IPS-18a (cell line): ENCODE measurements at regions not wholly inside any gene's neighbourhood (a gene's known extent, or its start where the extent isn't known, plus 50 kb on each side); places are given as distances from the start of the nearest gene placed in this dataset.
"Not testable (repeated sequence)": the region's sequence is repeated elsewhere in the genome, so short reads cannot be mapped to it uniquely, and the experiment has no call there.

Experiments
- H3K27ac ChIP-seq: one replicate; pipeline ENCODE4 v1.5.1; 2013; ENCODE audit warnings: low read length
- H3K27me3 ChIP-seq: one replicate; pipeline ENCODE4 v1.6.1; 2013; ENCODE audit warnings: mild to moderate bottlenecking, low read length; ENCODE audit not compliant: control insufficient read depth, insufficient read depth
- H3K36me3 ChIP-seq: one replicate; pipeline ENCODE4 v1.6.1; 2013; ENCODE audit warnings: low read depth, low read length; ENCODE audit not compliant: control insufficient read depth
- H3K4me1 ChIP-seq: one replicate; pipeline ENCODE4 v1.6.1; 2013; ENCODE audit warnings: low read depth, low read length; ENCODE audit not compliant: control insufficient read depth
- H3K4me3 ChIP-seq: one replicate; pipeline ENCODE4 v1.5.1; 2013; ENCODE audit warnings: low read length
- H3K9ac ChIP-seq: one replicate; pipeline ENCODE4 v1.6.1; 2013; ENCODE audit warnings: mild to moderate bottlenecking, low read length, moderate library complexity
- H3K9me3 ChIP-seq: one replicate; pipeline ENCODE4 v1.6.1; 2013; ENCODE audit warnings: low read depth, low read length; ENCODE audit not compliant: control insufficient read depth

- no peaks in the 10 kb centered on the region for H3K4me1 ChIP-seq
- H3K36me3 ChIP-seq: no peaks in the 10 kb centered on the region
Measured at GRCh38 chr3:153972862-153973261, 148.3 kb upstream of the ARHGEF26 start.

DNA sequence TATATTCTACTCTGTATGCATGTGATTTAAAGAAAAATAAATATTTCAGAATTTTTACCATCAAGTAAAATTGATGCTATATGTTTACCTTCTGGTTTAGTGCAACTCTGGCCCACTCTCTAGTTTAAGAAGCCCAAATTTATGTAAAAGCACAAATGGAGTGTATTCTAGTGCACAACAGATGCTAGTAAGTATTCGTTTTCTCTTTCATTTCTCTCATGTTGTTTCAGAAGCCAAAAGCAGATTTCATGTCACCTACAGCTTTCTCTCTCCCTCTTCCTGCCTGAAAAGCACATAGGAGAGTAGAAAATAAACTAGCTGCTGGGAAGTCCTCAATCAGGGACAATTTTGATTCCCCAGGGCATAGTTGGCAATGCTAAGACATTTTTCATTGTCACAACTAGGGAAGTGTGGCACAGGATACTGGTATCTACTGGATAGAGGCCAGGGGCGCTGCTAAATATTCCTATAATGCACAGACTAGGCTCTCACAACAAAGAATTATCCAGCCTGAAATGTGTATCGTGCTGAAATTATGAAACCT lies 147.4 kb upstream of the ARHGEF26 start:
- Histone ChIP-seq H3K27me3 (no peaks in the 10 kb centered on the region), H3K9ac (no peak overlapping the region), H3K4me3 (no peak overlapping the region), H3K4me1 (no peaks in the 10 kb centered on the region), H3K36me3 (no peaks in the 10 kb centered on the region), H3K9me3 (no peaks in the 10 kb centered on the region), H3K27ac (no peak overlapping the region)

More at GRCh38 chr3:153972862-153973261, 148.3 kb upstream of the ARHGEF26 start:
- H3K4me3 ChIP-seq: no peak overlapping the region
- no peaks in the 10 kb centered on the region for H3K9me3 ChIP-seq
- no peak overlapping the region for H3K27ac ChIP-seq
- H3K27me3 ChIP-seq: no peaks in the 10 kb centered on the region
- no peak overlapping the region for H3K9ac ChIP-seq

GRCh38 chr3:153974614-153975013 lies 146.6 kb upstream of the ARHGEF26 start:
- Histone ChIP-seq H3K27ac (no peak overlapping the region), H3K4me1 (no peaks in the 10 kb centered on the region), H3K36me3 (no peaks in the 10 kb centered on the region), H3K9me3 (no peaks in the 10 kb centered on the region), H3K9ac (no peak overlapping the region), H3K27me3 (no peaks in the 10 kb centered on the region), H3K4me3 (no peak overlapping the region)

GRCh38 chr3:153976891-153977554 lies 144.2 kb upstream of the ARHGEF26 start:
- Histone ChIP-seq H3K9me3 (no peaks in the 10 kb centered on the region), H3K27me3 (no peaks in the 10 kb centered on the region), H3K9ac (no peak overlapping the region), H3K27ac (no peak overlapping the region), H3K4me1 (no peaks in the 10 kb centered on the region), H3K36me3 (no peaks in the 10 kb centered on the region), H3K4me3 (no peak overlapping the region)

DNA sequence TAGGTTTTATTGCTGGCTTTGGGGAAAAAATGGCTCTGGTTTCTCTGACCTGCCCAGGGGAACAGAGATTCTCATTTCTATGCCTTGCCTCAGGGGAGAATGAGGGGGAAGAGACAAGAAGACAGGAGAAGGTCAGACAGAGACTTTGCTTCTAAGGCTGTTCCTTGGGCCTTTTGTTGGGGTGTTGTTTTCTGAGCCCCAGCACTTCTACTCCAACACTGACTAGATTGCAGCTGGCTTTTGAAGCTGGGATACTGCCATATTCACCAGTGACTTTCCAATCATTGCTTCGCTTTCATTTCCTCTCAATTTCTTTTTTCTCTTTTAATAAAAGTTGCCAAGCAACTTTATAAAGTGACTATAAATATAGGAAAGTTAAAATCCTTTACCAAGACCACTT lies 143.2 kb upstream of the ARHGEF26 start:
- no peaks in the 10 kb centered on the region for H3K4me1 ChIP-seq
- H3K27me3 ChIP-seq: no peaks in the 10 kb centered on the region
- H3K27ac ChIP-seq: no peak overlapping the region
- H3K4me3 ChIP-seq: no peak overlapping the region
- no peaks in the 10 kb centered on the region for H3K9me3 ChIP-seq
- H3K36me3 ChIP-seq: no peaks in the 10 kb centered on the region
- no peak overlapping the region for H3K9ac ChIP-seq

- Histone ChIP-seq H3K27me3 (no peaks in the 10 kb centered on the region), H3K9me3 (no peaks in the 10 kb centered on the region), H3K4me3 (no peak overlapping the region), H3K36me3 (no peaks in the 10 kb centered on the region), H3K9ac (no peak overlapping the region), H3K4me1 (no peaks in the 10 kb centered on the region), H3K27ac (no peak overlapping the region)
Measured at GRCh38 chr3:153979418-153980251, 141.6 kb upstream of the ARHGEF26 start.

- no peaks in the 10 kb centered on the region for H3K27me3 ChIP-seq
- no peaks in the 10 kb centered on the region for H3K36me3 ChIP-seq
- no peaks in the 10 kb centered on the region for H3K4me1 ChIP-seq
- H3K4me3 ChIP-seq: no peak overlapping the region
- H3K27ac ChIP-seq: no peak overlapping the region
- H3K9ac ChIP-seq: no peak overlapping the region
- H3K9me3 ChIP-seq: no peaks in the 10 kb centered on the region
Measured at GRCh38 chr3:153980252-153980590, 141.0 kb upstream of the ARHGEF26 start.

DNA sequence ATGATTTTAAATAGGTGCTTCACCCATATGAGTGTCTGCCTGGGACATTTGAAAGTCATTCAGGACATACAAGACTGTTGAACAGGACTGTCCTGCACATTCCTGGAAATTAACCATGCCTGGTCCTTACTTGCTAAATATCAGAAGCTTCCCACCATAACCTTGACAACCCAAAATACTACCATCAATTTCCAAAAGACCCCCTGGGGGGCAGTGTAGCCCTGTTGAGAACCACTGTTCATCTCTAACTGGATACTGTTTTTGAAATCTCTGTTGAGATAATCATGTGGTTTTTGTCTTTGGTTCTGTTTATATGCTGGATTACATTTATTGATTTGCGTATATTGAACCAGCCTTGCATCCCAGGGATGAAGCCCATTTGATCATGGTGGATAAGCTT lies 123.8 kb upstream of the ARHGEF26 start:
- not testable (repeated sequence) for H3K9ac ChIP-seq, H3K36me3 ChIP-seq, H3K4me3 ChIP-seq, H3K4me1 ChIP-seq, H3K27ac ChIP-seq, H3K27me3 ChIP-seq, H3K9me3 ChIP-seq

DNA sequence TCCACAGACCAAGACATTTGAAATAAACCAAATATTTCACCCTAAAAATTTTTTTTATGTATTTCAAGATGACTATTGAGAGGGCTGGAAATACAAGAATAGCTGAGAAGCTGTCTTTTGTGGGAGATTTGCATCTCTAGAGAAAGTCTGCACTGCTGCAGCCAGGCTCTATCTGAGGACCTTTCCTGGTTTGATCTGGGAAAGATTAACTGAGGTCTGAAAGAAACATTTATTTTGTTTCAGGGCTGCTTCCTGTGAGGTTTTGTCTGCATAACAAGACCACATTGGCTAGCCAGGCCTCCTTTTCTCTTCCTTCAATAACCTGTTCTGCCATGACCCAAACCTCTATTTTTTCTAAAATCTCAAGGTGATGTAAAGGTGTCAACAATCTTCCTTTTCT lies 117.5 kb upstream of the ARHGEF26 start:
- no peak overlapping the region for H3K27ac ChIP-seq
- no peak overlapping the region for H3K9ac ChIP-seq

DNA sequence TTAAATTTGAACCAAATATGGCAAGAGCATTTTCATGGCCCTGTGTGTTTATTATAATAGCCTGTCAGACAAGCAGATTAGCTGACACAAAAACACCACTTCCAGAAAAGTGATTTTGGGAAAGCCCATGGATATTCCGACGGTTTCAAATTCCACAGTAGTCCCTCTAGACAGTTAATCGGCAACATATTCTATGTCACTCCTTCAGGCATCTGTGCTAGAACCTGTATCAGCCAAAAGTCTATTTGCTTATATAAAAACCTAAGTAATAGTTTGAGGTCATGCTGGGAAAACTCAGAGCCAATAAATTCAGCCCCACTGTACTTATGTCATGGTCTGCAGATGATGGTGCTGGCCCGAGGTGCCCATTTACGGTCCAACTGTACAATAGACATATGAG lies 110.2 kb upstream of the ARHGEF26 start:
- no peaks in the 10 kb centered on the region for H3K4me1 ChIP-seq
- H3K9me3 ChIP-seq: no peaks in the 10 kb centered on the region
- no peak overlapping the region for H3K27ac ChIP-seq
- H3K9ac ChIP-seq: no peak overlapping the region
- H3K4me3 ChIP-seq: no peak overlapping the region
- no peaks in the 10 kb centered on the region for H3K27me3 ChIP-seq
- no peaks in the 10 kb centered on the region for H3K36me3 ChIP-seq

More for the DNA sequence above, 117.5 kb upstream of the ARHGEF26 start:
- H3K36me3 ChIP-seq: no peaks in the 10 kb centered on the region
- H3K9me3 ChIP-seq: no peaks in the 10 kb centered on the region
- H3K4me1 ChIP-seq: peaks cover 7% of the 10 kb centered on the region
- no peaks in the 10 kb centered on the region for H3K27me3 ChIP-seq
- no peak overlapping the region for H3K4me3 ChIP-seq

GRCh38 chr3:154013736-154014135 lies 107.5 kb upstream of the ARHGEF26 start:
- Histone ChIP-seq H3K9me3 (no peaks in the 10 kb centered on the region), H3K4me1 (no peaks in the 10 kb centered on the region), H3K9ac (no peak overlapping the region), H3K27ac (no peak overlapping the region), H3K27me3 (no peaks in the 10 kb centered on the region), H3K36me3 (no peaks in the 10 kb centered on the region), H3K4me3 (no peak overlapping the region)

DNA sequence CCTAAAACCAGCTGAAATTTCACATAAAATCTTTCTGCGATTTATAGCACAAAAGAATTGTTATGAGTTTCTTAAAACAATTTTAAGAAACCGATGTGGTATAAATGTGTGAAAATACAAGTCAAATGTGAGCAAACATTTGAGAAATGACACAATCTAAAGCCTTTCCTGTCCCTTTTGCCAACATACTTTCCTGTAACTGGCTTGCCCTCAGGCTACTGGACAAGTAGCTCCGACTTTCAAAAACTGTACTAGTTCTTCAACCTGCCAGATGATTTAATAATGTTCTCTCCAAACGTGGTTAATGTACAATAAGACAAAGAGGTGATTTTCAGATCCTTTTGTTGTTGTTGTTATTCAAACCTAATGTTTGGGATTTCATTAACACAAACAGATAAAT lies 105.9 kb upstream of the ARHGEF26 start:
- H3K27ac ChIP-seq: no peak overlapping the region

More for the DNA sequence above, 105.9 kb upstream of the ARHGEF26 start:
- no peak overlapping the region for H3K9ac ChIP-seq
- H3K4me3 ChIP-seq: no peak overlapping the region
- no peaks in the 10 kb centered on the region for H3K4me1 ChIP-seq
- H3K27me3 ChIP-seq: no peaks in the 10 kb centered on the region
- H3K36me3 ChIP-seq: no peaks in the 10 kb centered on the region
- H3K9me3 ChIP-seq: no peaks in the 10 kb centered on the region
